ENCODE measurements at regions not wholly inside any gene's neighbourhood (a gene's known extent, or its start where the extent isn't known, plus 50 kb on each side); places are given as distances from the start of the nearest gene placed in this dataset.
"Not testable (repeated sequence)": the region's sequence is repeated elsewhere in the genome, so short reads cannot be mapped to it uniquely, and the experiment has no call there.

DNA sequence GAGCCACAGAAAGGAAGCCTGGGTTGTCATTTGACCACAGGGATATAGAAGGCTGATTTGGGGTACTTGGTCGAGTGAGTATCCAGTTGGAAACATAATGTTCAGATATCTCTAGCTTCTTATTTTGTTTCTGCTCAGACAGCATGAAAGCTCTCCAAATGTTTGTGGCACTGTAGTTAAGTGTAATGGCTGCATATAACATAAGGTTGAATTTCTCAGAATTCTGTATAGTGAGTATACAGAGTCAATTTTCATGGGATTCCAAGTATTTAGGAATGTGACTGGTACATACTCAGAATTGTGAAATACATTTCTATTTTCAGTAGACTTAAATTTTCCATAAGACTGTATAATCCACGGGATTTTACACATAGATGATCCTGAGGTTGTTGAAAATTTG lies 2102.1 kb upstream of the RAG2 start:
- FAIRE-seq = no peak

DNA sequence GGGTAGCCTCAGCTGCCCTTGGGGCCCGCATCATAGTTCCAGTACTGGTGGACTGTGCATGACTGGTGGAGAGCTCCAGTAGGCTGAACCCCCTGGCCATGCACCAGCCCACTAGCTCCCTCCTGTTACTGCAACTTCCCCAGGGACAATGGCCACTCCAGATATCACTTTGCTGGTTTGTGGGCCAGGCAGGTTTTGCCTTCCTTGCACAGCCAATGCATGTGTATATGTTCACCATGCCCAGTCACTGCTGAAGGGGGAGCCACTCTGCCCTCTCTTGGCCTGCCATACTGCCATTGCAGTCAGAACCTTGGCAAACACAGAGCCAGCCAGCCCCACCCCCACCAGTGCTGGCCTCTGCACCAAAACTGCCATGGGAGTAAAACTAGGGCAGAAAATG lies 2095.3 kb upstream of the RAG2 start:
- no peak for FAIRE-seq

DNA sequence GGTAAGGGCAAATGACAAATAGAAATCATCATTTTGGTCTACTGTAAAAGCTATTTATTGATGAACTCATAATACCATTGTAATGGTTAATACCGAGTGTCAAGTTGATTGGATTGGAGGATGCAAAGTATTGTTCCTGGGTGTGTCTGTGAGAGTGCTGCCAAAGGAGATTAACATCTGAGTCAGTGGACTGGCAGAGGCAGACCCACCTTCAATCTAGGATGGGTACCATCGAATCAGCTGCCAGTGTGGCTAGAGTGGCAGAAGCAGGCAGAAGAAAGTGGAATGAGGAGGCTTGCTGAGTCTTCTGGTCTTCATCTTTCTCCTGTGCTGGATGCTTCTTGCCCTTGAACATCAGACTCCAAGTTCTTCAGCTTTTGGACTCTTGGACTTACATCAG lies 2092.2 kb upstream of the RAG2 start:
- not testable (repeated sequence) for FAIRE-seq

DNA sequence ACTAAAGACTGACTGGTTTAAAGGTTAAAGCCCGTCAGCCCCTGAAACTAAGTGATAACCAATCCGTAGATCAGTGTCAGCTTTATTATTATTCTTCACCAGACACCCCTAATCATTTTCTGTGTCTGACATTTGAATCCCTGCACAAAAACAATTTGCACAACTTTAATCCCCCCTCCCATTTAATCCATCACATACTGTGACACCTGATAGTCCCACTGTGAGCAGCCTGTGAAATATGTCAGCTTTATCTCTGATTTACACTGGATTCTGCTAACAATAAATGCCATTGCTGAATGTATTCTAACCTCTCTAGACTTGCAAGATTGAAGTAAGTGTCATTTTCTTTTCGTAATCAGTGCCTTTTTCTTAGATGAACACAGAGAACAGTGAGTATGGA lies 2089.0 kb upstream of the RAG2 start:
- FAIRE-seq = no peak

DNA sequence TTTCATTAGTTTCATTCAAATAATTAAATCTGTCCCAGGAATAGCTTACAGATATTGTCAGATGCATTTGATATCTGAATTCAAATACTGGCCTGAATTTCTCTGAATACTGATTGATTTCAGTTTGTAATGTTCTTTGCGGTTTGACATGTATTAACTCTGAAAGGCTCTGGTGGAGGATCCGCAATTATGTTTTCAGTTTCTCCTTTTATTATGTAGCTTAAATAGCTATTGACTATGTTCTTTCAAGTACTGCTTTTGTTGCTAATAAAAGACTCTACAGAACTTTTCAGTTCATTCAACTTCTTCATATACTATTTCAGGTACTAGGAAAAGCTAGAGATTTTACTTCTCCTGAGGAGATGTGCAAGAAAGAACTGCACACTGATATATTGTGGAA lies 2085.4 kb upstream of the RAG2 start:
- no peak for FAIRE-seq

DNA sequence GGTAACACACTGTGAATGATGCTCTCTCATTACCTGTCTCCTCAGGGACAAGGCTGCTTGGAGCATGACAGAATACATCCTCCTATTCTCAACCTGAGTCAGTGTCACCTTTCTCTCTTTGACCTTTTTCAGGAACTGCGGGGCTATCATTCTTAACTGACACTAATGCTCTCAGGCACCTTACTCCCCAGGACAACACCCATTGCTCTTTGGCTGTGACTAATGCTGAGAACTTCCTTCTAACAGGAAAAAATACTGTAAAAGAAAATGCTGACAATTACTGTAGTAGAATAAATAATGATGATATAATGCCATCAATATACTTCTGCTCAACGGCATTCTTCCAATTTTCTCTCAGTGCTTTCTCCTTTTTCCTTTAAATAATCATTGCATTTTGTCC lies 2082.7 kb upstream of the RAG2 start:
- FAIRE-seq = no peak

DNA sequence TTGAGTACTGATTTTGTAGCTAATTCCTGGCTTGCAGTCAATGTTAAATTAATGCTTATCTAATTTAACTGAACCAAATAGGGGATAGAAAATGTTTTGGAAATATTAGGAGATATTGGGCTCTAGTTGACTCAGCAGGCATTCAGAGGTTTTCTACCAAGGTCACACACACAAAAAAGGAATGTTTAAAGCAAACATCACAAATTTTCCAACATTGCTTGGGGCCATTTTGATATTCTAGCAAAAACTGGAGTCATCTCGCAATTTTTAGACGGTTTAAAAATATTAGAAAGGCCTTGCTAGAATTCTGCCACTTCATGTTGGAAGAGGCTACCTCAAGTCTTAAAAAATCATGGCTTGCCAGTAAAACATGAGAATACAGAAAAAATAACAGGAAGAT lies 2082.1 kb upstream of the RAG2 start:
- no peak for FAIRE-seq

DNA sequence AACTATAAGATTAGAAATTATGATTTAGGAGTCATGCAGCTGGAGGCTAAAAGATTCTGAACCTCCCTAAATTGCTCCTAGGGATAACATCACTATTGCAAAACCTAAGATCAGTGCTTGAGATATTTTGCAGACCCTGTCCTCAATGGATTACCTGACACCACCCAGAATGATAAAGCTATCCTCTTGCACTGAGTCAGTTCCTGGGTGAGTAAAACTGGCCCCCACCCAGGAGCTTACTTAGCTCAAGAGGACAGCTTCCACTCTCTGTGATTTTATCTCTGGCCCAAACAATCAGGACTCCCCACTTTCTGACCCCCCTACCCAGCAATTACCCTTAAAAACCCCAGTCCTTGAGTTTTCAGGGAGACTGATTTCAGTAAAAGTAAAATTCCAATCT lies 2074.4 kb upstream of the RAG2 start:
- FAIRE-seq = no peak

DNA sequence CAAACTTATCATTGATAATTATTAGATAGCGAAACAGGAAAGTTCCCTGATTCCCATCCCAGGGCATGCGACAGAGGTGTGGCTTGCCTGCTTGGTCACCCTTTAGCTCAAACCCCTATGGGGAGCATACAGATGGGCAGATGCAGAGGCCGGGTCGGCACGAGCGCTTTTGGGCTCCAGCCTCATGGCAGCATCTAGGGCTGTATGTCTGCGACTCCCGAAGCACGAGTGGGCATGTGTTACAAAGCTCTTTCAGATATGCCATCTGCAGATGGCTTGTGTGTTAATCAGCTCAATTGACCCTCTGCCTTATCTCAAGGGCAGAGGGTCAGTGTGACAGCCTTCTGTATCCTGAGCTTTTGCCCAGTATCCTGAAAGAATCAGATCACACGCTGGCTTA lies 2069.3 kb upstream of the RAG2 start:
- FAIRE-seq = no peak

DNA sequence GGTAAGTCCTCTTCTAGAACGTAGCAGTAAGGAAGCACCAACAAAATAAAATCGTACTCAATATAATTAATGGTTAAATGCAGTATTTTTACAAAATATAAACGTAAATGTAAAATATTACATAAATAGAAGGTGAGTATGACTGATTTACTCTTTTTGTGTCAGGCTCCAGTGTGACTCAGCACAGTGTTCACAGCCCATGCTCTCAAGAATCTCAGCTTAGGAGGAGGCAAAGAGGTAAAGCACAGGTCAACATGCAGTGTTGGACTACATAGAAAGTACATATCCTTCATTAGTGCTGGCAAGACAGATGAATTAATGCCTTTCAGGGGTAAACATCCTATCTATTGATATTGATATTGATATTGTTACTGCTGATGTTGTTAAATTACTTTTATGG lies 2050.6 kb upstream of the RAG2 start:
- no peak for FAIRE-seq

DNA sequence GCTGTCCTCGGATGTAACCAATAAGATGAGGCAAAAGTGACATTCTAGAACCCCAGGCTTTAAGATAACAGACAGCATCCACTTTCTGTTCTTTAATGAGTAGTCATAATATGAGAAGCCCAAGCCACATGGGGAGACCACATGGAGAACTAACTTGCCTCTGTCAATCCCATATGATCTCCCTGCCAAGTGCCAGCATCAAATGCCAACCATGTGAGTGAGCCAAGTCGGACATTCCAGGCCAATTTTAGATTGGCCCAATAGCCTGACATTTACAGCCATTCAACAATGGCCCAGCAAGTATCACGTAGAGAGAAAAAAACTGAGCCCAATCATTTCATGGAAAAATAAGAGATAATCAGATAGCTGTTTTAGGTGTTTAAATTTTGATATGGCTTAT lies 2048.3 kb upstream of the RAG2 start:
- no peak for FAIRE-seq

DNA sequence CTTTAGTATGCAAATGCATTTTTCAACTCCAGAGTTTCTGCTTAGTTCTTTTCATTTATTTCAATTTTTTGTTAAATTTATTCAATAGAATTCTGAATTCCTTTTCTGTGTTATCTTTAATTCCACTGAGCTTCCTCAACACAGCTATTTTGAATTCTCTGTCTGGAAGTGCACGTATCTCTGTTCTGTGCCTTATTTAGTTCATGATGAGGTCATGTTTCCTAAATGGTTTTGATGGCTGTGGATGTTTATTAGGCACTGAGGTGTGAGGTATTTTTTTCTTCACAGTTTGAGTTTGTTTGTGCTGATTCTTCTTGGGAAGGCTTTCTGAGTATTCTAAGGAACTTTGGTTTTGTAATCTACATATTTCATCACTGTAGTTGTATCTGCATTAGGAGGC lies 2042.8 kb upstream of the RAG2 start:
- no peak for FAIRE-seq

DNA sequence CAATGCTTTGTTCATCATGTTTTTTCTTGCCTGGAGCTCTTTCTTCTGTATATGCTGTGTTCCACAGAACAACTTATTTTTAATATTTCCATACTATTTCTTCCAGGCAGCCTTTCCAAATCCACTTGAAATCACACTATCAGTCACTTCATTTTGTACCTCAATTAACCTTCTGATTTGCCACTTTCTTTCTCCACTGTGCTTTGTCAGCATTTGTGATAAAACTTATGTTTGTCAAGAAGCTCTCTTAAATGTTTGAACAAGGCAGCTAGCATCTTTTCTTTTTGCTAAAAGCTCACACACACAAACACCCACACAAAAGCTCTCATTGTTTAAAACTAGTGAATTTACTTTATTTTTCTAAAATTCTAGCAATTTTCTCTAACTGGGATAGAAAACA lies 2014.7 kb upstream of the RAG2 start:
- no peak for FAIRE-seq

DNA sequence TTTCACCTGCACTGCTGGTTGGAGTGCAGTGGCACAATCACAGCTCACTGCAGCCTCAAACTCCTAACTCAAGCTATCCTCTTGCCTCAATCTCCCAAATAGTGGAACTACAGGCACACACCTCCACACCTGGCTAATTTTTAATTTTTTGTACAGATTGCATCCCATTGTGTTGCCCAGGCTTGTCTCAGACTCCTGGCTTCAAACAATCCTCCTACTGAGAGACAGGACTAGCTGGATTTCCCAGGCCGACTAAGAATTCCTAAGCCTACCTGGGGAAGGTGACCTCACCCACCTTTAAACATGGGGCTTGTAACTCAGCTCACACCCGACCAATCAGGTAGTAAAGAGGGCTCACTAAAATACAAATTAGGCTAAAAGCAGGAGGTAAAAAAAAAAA lies 2003.3 kb upstream of the RAG2 start:
- FAIRE-seq = not testable (repeated sequence)

DNA sequence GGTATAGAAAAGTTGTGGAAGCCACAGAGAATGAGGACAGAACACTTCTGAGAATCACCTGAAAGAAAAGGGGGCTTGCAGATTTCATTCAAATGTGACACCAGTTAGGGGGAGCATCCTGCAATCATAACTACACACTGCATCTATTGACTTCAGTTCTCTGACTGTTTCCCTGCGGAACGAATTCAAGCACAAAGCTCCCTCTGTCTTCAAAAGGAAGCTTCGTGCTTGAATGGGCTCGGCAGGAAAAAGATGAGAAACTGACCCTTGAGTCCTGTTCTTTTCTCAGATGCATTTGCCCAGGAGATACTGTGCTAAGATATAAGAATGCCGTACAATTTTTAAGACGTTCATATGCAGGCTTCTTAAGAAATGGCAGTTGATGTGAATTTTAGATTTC lies 2000.4 kb upstream of the RAG2 start:
- FAIRE-seq = no peak

DNA sequence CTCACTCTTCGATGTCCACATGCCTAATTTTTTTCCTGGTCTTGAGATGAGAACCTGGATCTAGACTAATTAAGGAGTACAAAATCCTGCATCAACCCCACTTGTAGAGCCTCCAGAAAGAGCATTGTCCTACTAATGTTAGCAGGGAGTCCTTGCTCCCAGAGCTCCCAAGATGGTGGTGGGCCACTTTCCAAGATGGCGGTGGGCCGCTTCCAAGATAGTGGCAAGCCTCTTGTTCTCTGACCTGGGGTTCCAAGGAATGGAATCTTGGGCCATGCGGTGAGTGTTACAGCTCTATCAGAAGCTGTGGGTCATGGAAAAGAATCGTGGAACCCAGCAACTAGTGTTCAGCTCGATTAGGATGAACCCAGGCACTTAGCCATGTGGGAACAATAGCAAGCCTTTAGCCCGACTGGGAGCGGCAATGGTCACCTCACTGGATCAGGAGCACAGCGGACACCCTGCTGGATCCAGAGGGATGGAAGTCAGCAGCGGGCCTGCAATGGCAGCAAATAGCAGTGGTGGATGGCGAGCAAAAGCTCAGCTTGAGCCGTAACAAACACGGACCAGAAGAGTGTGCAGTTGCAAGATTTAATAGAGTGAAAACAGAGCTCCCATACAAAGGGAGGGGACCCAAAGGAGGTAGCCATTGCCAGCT lies 1997.5 kb upstream of the RAG2 start:
- FAIRE-seq = not testable (repeated sequence)

DNA sequence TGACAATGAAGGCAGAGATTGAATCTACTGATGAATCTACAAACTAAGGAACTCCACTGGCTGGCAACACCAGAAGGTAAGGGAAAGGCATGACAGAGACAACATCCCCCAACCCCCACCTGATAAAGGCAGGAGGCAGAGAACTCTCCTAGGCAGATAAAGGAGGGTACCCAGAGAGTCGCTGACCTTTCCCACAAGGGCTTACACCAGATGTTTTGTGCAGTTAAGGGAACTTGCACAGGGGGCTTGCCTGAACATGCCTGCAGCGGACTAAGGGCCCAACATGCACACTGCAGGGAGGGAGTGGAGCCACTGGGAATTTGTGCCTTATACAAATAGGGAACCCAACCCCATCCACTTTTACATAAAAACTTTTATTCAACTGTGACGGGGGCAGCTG lies 1996.9 kb upstream of the RAG2 start:
- no peak for FAIRE-seq

DNA sequence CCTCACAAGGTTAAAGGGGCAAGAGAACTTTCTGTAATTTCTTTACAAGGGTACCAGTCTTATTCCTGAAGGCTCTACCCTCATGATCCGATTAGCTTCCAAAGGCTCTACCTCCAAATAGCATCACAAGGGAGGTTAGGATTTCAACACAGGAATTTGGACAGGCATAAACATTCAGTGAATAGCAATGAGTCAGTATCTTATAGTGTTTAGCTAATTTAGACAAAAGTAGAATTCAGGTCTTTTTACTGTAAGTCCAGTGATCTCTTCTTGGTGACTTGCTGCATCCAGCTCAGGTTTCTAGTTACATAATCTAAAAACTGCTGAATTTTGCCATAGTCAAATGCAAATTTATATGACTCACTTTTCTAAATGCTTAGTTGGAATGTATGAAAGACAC lies 1995.6 kb upstream of the RAG2 start:
- FAIRE-seq = no peak

DNA sequence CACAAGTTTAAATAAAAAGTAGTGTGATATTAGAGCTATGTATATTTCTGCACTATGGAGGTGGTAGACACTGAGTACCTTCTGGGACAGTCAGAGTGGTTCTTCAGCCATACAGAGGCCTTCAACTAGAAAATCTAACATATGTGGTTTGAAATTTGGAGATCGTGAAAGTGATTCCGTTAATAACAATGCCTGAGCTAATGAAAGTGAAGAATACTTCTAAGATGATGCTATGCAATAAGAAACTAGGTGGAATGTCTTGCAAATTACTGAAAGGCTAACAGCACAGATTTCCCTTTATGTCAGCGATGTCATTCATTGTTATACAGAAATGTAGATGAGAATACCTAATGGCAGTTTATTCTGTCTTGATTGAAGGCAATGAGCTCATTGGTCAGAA lies 1984.7 kb upstream of the RAG2 start:
- FAIRE-seq = no peak

DNA sequence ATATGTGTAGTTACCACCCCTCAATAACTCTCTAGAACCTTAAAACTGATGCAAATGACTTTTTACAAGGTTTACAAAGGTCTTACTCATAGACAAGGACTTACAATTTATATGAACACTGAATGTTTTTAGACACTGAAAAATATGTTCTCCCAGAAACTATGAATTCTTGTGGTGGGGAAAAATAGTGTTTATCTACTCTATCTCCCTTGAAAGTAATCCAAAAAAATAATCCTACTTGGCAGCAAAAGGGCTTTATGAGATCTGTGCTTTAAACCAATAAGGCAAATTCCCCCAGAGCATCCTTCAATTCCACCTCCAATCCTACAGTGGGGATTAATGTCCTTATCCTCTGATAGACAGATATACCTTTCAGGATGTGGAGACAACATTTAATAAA lies 1984.1 kb upstream of the RAG2 start:
- FAIRE-seq = no peak

DNA sequence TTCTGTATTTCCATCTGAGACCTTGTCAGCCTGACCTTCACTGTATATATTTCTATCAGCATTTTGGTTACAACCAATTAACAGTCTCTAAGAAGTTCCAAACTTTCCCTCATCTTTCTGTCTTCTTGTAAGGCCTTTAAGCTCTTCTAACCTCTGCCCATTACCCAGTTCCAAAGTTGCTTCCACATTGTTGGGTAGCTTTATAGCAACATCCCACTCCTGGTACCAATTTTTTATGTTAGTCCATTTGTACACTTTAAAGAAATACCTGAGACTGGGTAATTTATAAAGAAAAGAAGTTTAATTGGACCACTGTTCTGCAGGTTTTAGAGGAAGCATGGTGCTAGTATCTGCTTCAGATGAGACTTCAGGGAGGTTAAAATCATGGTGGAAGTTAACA lies 1979.7 kb upstream of the RAG2 start:
- no peak for FAIRE-seq

DNA sequence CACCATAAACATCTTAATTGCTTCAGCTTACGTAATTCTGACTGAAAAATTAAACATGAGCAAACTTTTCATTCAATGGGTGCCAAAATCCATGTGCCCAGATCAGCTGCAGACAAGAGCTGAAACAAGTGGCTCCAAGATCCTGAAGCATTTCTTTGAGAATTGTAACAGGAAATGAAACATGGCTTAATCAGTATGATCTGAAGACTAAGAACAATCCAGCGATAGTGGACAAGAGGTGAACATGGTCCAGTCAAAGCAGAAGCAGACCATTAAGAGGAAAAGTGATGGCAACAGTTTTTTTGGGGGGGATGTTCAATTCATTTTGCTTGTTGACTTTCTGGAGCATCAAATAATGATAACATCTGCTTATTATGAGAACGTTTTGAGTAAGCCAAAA lies 1964.5 kb upstream of the RAG2 start:
- no peak for FAIRE-seq

DNA sequence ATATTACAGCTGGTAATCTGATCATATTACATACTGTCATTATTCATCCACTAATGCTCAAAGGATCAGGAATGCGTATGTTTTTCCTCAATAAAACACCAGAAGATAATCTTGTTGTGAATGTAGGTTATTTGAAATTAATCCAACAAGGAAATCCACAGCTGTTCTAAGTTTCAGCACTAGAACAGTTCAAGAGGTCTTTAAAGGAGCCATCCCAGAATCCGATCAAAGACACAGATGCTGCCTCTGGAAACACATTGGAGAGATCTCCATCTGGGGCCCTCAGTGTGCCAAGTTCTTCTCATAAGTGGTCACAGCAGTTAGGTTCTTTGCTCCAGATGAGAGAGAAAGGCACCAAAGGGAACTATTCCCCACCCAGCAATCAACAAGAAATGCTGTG lies 1955.1 kb upstream of the RAG2 start:
- FAIRE-seq = no peak

DNA sequence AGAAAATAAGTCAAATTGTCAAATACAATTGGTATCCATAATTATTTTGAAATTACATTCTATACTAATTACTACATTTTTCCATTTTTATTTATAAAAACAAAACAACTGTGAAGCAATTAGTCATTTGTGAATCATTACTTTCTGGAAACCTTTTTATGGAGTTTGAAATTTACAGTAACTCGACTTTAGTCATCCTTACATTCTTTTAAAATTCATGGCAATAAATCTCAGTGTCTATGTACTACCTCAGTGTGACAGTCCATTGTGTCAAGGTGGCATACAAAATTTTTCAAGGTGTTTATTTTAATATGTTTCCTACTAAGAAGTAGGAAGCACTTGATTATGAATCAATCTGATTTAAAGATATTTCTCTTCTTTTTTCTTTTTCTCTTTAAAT lies 1949.4 kb upstream of the RAG2 start:
- no peak for FAIRE-seq

DNA sequence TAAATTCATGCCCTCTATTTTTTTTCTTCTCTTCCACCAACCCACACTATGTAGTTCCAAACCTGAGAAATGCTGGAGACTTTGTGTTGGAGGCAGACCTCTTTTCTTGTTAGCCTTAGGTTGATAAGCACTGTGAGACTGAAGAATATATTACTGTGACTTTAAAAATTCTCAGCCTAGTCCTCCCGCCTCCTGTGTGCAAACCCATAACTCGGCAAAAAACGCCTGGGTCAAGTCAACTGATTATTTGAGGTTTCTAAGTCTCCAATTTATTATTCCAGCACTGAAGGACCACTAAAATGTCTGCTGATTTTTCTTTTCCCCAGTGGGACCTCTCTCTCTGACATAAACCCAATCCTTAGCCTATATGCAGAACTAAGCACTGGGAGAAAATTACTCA lies 1946.0 kb upstream of the RAG2 start:
- no peak for FAIRE-seq

DNA sequence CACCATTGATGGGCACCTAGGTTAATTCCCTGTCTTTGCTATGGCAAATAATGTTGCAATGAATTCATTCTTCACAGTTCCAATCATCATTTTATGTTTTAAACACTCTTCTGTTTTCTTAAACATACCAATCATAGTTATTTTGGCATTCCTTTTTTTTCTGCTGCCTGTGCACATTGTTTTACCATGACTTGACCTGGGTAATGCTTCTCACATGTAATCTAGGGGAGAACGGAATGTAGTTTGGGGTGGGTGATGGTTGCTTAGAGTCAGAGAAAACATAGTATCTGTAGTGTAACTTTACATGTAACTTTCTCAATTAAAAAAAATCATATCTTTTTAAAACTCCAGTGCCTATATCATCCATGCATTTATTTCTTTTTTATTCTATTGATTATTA lies 1945.3 kb upstream of the RAG2 start:
- no peak for FAIRE-seq
